Stimulated activated CD4-positive, alpha-beta T cell treated with anti-CD3 and anti-CD28 coated beads, Interleukin-4, amount 100 ng/mL, for 4 hours (primary cell): ENCODE measurements at regions not wholly inside any gene's neighbourhood (a gene's known extent, or its start where the extent isn't known, plus 50 kb on each side); places are given as distances from the start of the nearest gene placed in this dataset.

Experiments
- DNase-seq, 2 experiments: peaks; one replicate each; pipeline ENCODE4 v3.0.0-alpha.2; 2020

DNA sequence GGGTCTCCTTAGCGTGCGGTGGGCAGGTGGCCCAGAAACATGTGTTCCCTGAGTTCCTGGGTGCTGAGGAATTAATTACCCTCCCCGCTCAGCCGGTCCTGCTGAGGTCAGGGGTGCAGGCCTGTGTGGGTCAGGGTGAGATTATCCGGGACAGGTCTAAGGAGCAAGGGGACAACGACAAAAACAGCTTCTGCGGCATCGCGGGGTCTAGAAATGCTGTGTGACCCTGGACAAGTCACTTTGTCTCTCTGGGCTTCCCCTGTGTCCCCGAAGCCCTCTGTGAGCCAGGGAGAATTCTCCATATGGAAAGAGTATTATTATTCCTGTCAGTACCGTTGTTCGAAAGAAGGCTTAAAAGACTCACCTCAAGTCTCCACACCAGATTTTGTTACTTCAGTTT lies 186.1 kb downstream of the MN1 start:
- no peak for DNase-seq

- no peak for DNase-seq
Measured at GRCh38 chr22:27616033-27616432, 185.5 kb downstream of the MN1 start.

- DNase-seq: no peak
Measured at GRCh38 chr22:27617214-27617881, 184.2 kb downstream of the MN1 start.

GRCh38 chr22:27620367-27621154 lies 181.0 kb downstream of the MN1 start:
- DNase-seq: no peak

DNA sequence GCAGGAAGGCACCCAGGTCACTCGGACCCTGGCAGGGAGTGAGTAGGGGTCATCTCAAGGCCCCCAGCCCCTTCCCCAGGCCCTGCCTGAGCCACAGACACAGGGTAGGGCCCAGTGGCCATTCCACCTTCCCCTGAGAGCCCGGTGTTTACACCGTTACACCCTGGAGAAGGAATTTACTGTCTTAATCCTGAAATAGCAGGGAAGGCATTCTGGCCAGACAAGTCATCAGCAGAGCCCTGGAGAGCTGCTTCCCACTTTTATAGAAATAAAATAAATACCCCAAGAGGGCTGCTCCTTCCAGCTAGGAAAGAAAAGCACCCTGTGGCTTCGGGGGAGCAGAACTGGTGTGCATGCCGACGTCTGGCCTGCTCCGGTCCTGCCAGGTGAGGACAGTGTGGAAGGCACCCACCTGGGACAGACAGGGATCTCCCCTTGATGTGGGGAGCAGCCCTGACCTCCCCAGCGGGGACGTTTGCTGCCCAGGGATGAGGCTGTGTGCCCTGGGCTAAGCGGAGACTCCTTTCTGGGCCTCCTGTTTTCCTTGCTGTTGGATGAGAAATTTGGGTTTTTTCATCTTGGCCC lies 180.0 kb downstream of the MN1 start:
- no peak for DNase-seq

GRCh38 chr22:27624042-27624441 lies 177.5 kb downstream of the MN1 start:
- no peak for DNase-seq

DNA sequence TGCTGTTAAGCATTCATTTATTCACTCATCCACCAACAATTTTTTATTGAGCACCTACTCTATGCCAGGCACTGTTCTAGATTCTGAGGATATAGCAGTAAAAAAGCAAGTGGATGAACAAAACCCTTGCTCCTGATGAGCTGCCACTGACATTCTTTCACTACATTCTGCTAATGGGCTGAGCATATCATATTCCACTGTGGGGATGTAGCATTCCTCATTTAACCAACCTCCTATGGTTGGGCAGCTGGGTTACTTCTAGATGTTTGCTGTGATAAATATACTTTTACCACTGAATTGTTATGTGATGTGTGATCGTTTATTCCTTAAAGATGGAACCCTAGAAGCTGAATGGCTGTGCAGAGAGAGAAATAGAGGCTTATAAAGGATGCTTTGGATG lies 176.9 kb downstream of the MN1 start:
- no peak for DNase-seq

GRCh38 chr22:27625769-27626674 lies 175.5 kb downstream of the MN1 start:
- DNase-seq: no peak

DNA sequence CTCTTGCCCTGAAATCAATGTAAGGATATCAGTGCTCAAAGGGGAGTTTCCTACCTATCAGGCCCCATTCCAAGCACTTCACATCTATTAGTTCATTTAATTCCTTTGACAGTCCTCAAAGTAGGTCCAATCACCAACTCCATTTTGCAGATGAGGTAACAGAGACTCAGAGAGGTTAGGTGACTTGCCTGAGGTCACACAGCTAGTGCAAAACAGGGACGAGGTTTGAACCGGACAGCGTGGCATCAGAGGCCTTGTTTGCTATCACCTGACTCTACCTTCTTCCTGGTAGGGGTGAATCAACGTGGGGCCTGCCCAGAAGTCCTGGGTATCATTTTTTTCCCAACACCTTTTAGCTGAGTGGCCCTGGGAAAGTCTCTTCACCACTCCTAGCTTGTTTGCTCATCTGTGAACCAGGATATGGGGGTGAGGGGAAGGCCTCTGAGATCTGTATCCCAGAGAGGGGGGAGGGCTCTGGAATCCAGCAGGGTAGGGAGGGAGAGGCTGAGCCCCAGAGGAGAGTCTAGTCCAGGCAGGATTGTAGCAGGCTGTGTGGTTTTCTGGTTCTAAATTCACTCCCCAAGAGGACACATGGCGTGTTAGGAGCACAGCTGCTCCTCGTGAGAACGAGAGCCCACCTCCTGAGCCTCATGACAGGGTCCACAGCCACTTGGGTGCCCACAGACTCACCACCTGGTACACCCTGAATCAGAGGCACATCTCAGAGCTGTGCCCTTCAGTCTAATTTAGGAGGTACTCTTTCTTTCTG lies 174.7 kb downstream of the MN1 start:
- no peak for DNase-seq

- no peak for DNase-seq
Measured at GRCh38 chr22:27627444-27627833, 174.1 kb downstream of the MN1 start.

DNA sequence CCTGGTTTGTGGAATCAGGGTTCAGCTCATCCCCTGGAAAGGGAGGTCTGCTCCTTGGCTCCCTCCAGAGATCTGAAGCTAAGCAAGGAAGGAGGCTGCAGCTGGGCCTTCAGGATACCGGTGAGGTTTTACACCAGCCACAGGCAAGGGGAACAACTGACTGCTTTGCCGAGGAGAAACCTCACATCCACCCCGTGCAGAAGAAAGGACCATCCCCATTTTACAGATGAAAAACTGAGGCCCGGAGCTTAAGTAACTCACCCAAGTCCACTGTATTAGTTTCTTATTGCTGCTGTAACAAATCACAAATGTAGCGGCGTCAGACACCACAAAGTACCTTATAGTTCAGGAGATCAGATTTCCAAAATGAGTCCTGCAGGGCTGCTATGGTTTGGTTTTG lies 173.7 kb downstream of the MN1 start:
- DNase-seq: no peak

DNA sequence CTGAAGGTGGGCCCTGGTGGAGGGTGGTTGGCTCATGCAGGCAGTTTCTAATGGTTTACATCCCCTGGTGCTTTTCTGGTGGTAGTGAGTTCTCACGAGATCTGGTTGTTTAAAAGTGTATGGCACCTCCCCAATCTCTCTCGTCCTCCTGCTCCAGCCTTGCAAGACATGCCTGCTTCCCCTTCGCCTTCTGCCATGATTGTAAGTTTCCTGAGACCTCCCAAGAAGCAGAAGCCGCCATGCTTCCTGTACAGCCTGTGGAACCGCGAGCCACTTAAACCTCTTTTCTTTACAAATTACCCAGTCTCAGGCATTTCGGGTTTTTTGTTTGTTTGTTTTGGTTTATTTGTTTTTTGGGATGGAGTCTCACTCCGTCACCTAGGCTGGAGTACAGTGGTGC lies 173.2 kb downstream of the MN1 start:
- DNase-seq: no peak

- no peak for DNase-seq
Measured at GRCh38 chr22:27628891-27629631, 172.5 kb downstream of the MN1 start.

DNA sequence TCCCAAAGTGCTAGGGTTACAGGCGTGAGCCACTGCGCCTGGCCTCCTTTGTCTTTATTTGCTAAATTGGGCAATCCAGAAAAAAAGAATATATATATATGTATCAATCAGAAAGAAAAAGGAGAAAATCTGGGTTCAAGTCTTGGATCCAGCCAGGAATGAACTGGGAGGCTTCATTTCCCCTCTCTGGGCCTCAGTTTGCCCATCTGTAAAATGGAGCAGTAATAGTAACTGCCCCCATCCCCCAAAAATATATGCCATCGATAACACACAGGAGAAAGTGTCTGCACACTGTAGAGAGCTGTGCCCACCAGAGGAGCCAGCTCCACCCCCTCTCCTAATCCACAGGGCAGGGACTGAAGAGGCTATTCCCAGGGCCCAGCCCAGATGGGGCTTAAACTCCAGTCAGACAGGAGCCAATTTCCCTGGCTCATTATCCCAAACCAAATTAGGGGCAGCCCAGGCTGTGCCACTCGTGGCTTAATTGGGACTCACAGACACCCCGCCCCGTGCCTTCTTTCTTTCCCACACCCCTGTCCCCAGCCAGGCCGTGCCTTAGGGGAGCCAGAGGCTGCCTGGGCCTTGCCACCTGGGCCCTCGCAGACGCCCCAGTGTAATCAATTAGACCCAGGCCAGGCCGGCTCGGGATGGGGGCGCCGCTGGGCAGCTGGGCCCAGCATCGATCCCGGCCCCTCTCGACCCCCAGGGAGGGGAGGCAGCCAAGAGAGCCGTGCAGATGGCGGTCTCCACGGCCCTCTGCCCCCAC lies 171.5 kb downstream of the MN1 start:
- DNase-seq: no peak

GRCh38 chr22:27630754-27631153 lies 170.8 kb downstream of the MN1 start:
- DNase-seq: no peak

DNA sequence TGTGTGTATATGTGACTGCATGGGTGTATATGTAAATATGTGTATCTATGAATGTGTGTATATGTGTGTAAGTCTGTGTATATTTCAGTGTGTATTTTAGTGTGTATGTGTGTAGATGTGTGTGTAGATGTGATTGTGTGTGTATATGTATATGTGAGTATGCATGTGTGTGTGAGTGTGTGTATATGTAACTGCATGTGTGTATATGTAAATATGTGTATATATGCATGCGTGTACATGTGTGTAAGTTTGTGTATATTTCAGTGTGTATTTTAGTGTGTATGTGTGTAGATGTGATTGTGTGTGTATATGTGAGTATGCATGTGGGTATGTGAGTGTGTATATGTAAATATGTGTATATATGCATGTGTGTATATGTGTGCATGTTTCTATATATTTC lies 169.9 kb downstream of the MN1 start:
- no peak for DNase-seq

DNA sequence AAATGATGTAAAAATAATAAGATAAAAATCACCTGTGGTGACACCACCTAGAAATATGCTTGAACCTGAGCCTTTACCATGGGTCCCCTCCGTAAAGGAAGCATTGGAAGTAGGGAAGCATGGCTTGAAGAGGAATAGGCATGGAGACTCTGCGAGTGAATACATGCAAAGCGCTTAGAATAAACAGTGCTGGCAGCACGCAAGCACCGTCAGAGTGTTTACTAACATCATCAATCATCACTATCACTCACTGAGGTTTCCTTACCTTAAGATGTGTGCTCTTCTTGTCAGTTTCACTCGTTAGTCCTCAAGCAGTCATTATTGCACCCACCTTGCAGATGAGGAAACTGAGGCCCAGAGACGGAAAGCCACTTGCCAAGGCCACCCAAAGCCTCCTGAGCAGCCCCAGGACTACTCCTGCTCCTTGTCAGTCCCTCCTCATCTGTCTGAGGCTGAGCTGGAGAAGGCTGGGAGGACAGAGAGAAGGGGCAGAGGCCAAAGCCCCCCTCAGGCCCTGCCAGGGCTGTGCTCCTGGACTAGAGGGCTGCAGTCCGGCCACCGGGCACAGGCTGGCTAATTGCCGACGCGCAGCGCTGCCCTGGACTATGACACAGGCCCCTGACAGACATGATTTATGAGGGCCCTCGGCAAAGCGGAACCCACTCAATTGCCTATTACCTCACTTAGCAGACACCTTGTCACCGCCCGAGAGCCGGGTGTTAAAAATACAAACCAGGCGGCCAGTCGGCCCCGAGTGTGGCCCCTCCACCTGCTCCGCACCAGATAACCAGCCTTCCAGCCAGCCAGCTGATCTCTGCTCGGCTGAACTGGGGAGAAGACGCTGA lies 168.9 kb downstream of the MN1 start:
- no peak for DNase-seq

GRCh38 chr22:27633296-27633871 lies 168.2 kb downstream of the MN1 start:
- DNase-seq: no peak

DNA sequence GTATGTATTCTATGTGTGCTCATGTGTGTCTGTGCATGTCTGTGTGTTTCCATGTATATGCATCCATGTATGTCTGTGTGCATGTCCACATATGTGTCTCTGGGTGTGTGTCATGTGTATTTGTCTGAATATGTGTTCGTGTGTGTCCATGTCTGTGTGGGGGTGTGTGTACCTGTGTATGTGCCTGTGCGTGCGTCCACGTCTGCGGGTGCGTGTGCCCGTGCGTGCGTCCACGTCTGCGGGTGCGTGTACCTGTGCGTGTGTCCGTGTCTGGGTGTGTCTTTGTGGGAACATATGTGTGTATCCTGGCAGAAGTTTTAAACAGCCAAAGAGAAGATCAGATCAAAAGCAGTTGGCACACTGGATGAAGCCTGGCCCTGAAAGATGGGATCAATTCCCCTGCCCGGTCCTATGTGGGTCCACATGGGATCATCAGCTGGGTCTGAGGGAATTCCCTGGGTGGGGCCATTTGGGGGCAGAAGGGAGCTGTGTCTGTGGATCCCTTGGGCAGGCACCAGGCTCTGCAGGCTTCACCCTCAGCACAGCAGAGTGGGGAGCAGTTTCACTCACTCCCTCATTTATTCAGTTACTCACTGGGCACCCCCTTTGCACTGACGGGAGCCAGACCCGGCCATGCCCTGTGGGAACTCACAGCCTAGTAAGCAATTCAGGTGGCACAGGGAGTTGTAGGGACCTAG lies 167.4 kb downstream of the MN1 start:
- DNase-seq: no peak
